ENCODE measurements at regions not wholly inside any gene's neighbourhood (a gene's known extent, or its start where the extent isn't known, plus 50 kb on each side); places are given as distances from the start of the nearest gene placed in this dataset.

GRCh38 chrX:13170966-13171558 lies 126.6 kb upstream of the FAM9C start:
- Histone ChIP-seq H3K79me2 (ENCODE audit: low read length) (no peaks in the 10 kb centered on the region), H3K27ac (ENCODE audit: low read length) (no peak overlapping the region), H3K4me3 (ENCODE audit: low read length) (no peak overlapping the region), H4K20me1 (ENCODE audit: low read length) (no peaks in the 10 kb centered on the region), H3K4me2 (ENCODE audit: low read length) (no peak overlapping the region), H3K9me2 (replicated peaks; ENCODE audit: low read length) (no peaks in the 10 kb centered on the region), H3K9ac (ENCODE audit: low read length) (no peak overlapping the region), H3K27me3 (ENCODE audit: low read length) (no peaks in the 10 kb centered on the region), H2AFZ (ENCODE audit: low read length) (no peak overlapping the region), H3K9me3 (ENCODE audit: low read length) (no peaks in the 10 kb centered on the region), H3K4me1 (ENCODE audit: insufficient read depth, low read length) (no peaks in the 10 kb centered on the region), H3F3A (ENCODE audit: low read length, unreplicated experiment) (no peaks in the 10 kb centered on the region), H3K36me3 (ENCODE audit: low read depth, low read length) (no peaks in the 10 kb centered on the region)
- ATAC-seq (no peak), DNase-seq (no peak)
- CTCF ChIA-PET = no interaction called here
- no peak for TF ChIP-seq EZH2phosphoT487 (IDR thresholded peaks at IDR 0.05; ENCODE audit: borderline replicate concordance, low read length)
- intact Hi-C loops (cut with micrococcal nuclease) = no loop called here
- POLR2A ChIA-PET (ENCODE audit: unreplicated experiment) = no interaction called here
- BruUV-seq (replicated peaks) = no TSS peak

GRCh38 chrX:13169684-13170083 lies 125.3 kb upstream of the FAM9C start:
- no peak overlapping the region for H2AFZ ChIP-seq (ENCODE audit: low read length)
- H3K79me2 ChIP-seq (ENCODE audit: low read length) = no peaks in the 10 kb centered on the region
- H3F3A ChIP-seq (ENCODE audit: low read length, unreplicated experiment) = no peaks in the 10 kb centered on the region
- H3K36me3 ChIP-seq (ENCODE audit: low read depth, low read length) = no peaks in the 10 kb centered on the region
- no peaks in the 10 kb centered on the region for H3K9me2 ChIP-seq (replicated peaks; ENCODE audit: low read length)
- H3K4me1 ChIP-seq (ENCODE audit: insufficient read depth, low read length) = no peaks in the 10 kb centered on the region
- no peak overlapping the region for H3K4me3 ChIP-seq (ENCODE audit: low read length)
- H3K27ac ChIP-seq (ENCODE audit: low read length) = no peak overlapping the region
- ChIA-PET POLR2A (ENCODE audit: unreplicated experiment) (no interaction called here), CTCF (no interaction called here)
- no peak for TF ChIP-seq EZH2phosphoT487 (IDR thresholded peaks at IDR 0.05; ENCODE audit: borderline replicate concordance, low read length)
- no peak for TF ChIP-seq CTCF (conservative IDR thresholded peaks at IDR 0.05; ENCODE audit: low read depth, low read length)
- no peak for TF ChIP-seq EZH2 (IDR thresholded peaks at IDR 0.05; ENCODE audit: low read length, unreplicated experiment)
- no peaks in the 10 kb centered on the region for H3K9me3 ChIP-seq (ENCODE audit: low read length)
- no peaks in the 10 kb centered on the region for H4K20me1 ChIP-seq (ENCODE audit: low read length)
- H3K4me2 ChIP-seq (ENCODE audit: low read length) = no peak overlapping the region
- DNase-seq (no peak), ATAC-seq (no peak)
- no TSS peak for BruUV-seq (replicated peaks)
- intact Hi-C loops (cut with micrococcal nuclease) = no loop called here
- no peak overlapping the region for H3K9ac ChIP-seq (ENCODE audit: low read length)
- H3K27me3 ChIP-seq (ENCODE audit: low read length) = no peaks in the 10 kb centered on the region

GRCh38 chrX:13168269-13168668 lies 123.8 kb upstream of the FAM9C start:
- Histone ChIP-seq H3K27ac (ENCODE audit: low read length) (no peak overlapping the region), H3K79me2 (ENCODE audit: low read length) (no peaks in the 10 kb centered on the region), H2AFZ (ENCODE audit: low read length) (no peak overlapping the region), H3K9me3 (ENCODE audit: low read length) (no peaks in the 10 kb centered on the region), H3K9ac (ENCODE audit: low read length) (no peak overlapping the region), H3K4me3 (ENCODE audit: low read length) (no peak overlapping the region), H3K4me1 (ENCODE audit: insufficient read depth, low read length) (no peaks in the 10 kb centered on the region), H3K4me2 (ENCODE audit: low read length) (no peak overlapping the region), H3F3A (ENCODE audit: low read length, unreplicated experiment) (no peaks in the 10 kb centered on the region), H4K20me1 (ENCODE audit: low read length) (no peaks in the 10 kb centered on the region), H3K27me3 (ENCODE audit: low read length) (no peaks in the 10 kb centered on the region), H3K9me2 (replicated peaks; ENCODE audit: low read length) (no peaks in the 10 kb centered on the region), H3K36me3 (ENCODE audit: low read depth, low read length) (no peaks in the 10 kb centered on the region)
- no peak for TF ChIP-seq EZH2 (IDR thresholded peaks at IDR 0.05; ENCODE audit: low read length, unreplicated experiment)
- no peak for TF ChIP-seq EZH2phosphoT487 (IDR thresholded peaks at IDR 0.05; ENCODE audit: borderline replicate concordance, low read length)
- TF ChIP-seq CTCF (conservative IDR thresholded peaks at IDR 0.05; ENCODE audit: low read depth, low read length) = no peak
- no peak for ATAC-seq
- BruUV-seq (replicated peaks) = no TSS peak
- ChIA-PET CTCF (no interaction called here), POLR2A (ENCODE audit: unreplicated experiment) (no interaction called here)
- no peak for DNase-seq
- intact Hi-C loops (cut with micrococcal nuclease) = no loop called here

All from PC-3 (cell line).